ENCODE measurements at regions not wholly inside any gene's neighbourhood (a gene's known extent, or its start where the extent isn't known, plus 50 kb on each side); places are given as distances from the start of the nearest gene placed in this dataset.

- no peak overlapping the region for H3K4me3 ChIP-seq
- DNase-seq, result no peak
- intact Hi-C loops (cut with DNase I; ENCODE audit: low total_unique reads), result no loop called here
- H3K4me1 ChIP-seq, result no peaks in the 10 kb centered on the region
- 85 to 89% methylated on average over 9 of the region's 9 CpGs for WGBS, 2 donors
- H3K9me3 ChIP-seq, result no peaks in the 10 kb centered on the region
- no peak for TF ChIP-seq POLR2A (IDR thresholded peaks at IDR 0.05)
- TF ChIP-seq CTCF (IDR thresholded peaks at IDR 0.05), result no peak
- H3K27ac ChIP-seq, result no peak overlapping the region
- no peaks in the 10 kb centered on the region for H3K27me3 ChIP-seq
- H3K36me3 ChIP-seq (ENCODE audit: low read depth, missing control alignments), result no peaks in the 10 kb centered on the region
Observed at GRCh38 chrX:9189286-9189685, 155.4 kb upstream of the FAM9B start.

- 92 to 94% methylated on average over 5 of the region's 5 CpGs for WGBS, 2 donors
- Histone ChIP-seq H3K4me1 (no peaks in the 10 kb centered on the region), H3K27ac (no peak overlapping the region), H3K27me3 (no peaks in the 10 kb centered on the region), H3K4me3 (no peak overlapping the region), H3K36me3 (ENCODE audit: low read depth, missing control alignments) (no peaks in the 10 kb centered on the region), H3K9me3 (no peaks in the 10 kb centered on the region)
- TF ChIP-seq POLR2A (IDR thresholded peaks at IDR 0.05) (no peak), CTCF (IDR thresholded peaks at IDR 0.05) (no peak)
- no peak for DNase-seq
- intact Hi-C loops (cut with DNase I; ENCODE audit: low total_unique reads), result no loop called here
Observed at GRCh38 chrX:9191392-9191791, 157.5 kb upstream of the FAM9B start.

GRCh38 chrX:9195199-9195880 lies 161.4 kb upstream of the FAM9B start:
- no peak for TF ChIP-seq POLR2A (IDR thresholded peaks at IDR 0.05)
- TF ChIP-seq CTCF (IDR thresholded peaks at IDR 0.05), result no peak

GRCh38 chrX:9196961-9197640 lies 163.2 kb upstream of the FAM9B start:
- whole genome bisulfite sequencing, 2 donors, result 73 to 78% methylated on average over 6 of the region's 6 CpGs
- no peaks in the 10 kb centered on the region for H3K36me3 ChIP-seq (ENCODE audit: low read depth, missing control alignments)
- no peak for DNase-seq
- H3K4me3 ChIP-seq, result no peak overlapping the region
- H3K27me3 ChIP-seq, result no peaks in the 10 kb centered on the region
- H3K27ac ChIP-seq, result no peak overlapping the region
- H3K9me3 ChIP-seq, result no peaks in the 10 kb centered on the region
- no peaks in the 10 kb centered on the region for H3K4me1 ChIP-seq
- intact Hi-C loops (cut with DNase I; ENCODE audit: low total_unique reads), result no loop called here
- TF ChIP-seq POLR2A (IDR thresholded peaks at IDR 0.05) (no peak), CTCF (IDR thresholded peaks at IDR 0.05) (no peak)

More at GRCh38 chrX:9195199-9195880, 161.4 kb upstream of the FAM9B start:
- 20 to 56% methylated on average over 1 to 4 of the region's 4 CpGs for WGBS, 2 donors
- H3K27ac ChIP-seq, result no peak overlapping the region
- no peaks in the 10 kb centered on the region for H3K36me3 ChIP-seq (ENCODE audit: low read depth, missing control alignments)
- intact Hi-C loops (cut with DNase I; ENCODE audit: low total_unique reads), result no loop called here
- no peak for DNase-seq
- no peaks in the 10 kb centered on the region for H3K4me1 ChIP-seq
- H3K4me3 ChIP-seq, result no peak overlapping the region
- H3K9me3 ChIP-seq, result no peaks in the 10 kb centered on the region
- no peaks in the 10 kb centered on the region for H3K27me3 ChIP-seq

GRCh38 chrX:9204560-9204959 lies 170.6 kb upstream of the FAM9B start:
- 73% methylated on average over 4 of the region's 4 CpGs for WGBS, 2 donors
- no peak for DNase-seq
- Histone ChIP-seq H3K9me3 (no peaks in the 10 kb centered on the region), H3K4me1 (no peaks in the 10 kb centered on the region), H3K27ac (no peak overlapping the region), H3K27me3 (no peaks in the 10 kb centered on the region), H3K36me3 (ENCODE audit: low read depth, missing control alignments) (no peaks in the 10 kb centered on the region), H3K4me3 (no peak overlapping the region)
- TF ChIP-seq POLR2A (IDR thresholded peaks at IDR 0.05) (no peak), CTCF (IDR thresholded peaks at IDR 0.05) (no peak)
- intact Hi-C loops (cut with DNase I; ENCODE audit: low total_unique reads), result no loop called here
